ENCODE measurements at regions not wholly inside any gene's neighbourhood (a gene's known extent, or its start where the extent isn't known, plus 50 kb on each side); places are given as distances from the start of the nearest gene placed in this dataset.

GRCh38 chr2:187008111-187008510 is 159.1 kb upstream of the ZSWIM2 start:
- no peak for TF ChIP-seq CTCF (IDR thresholded peaks at IDR 0.05; ENCODE audit: control insufficient read depth, insufficient read depth, low read depth, low read length, missing control alignments)
- DNase-seq (ENCODE audit: low read depth), result no peak
- no peak overlapping the region for H3K4me3 ChIP-seq (ENCODE audit: control insufficient read depth, low read depth, low read length)

GRCh38 chr2:187003611-187004010 is 154.6 kb upstream of the ZSWIM2 start:
- H3K4me3 ChIP-seq (ENCODE audit: control insufficient read depth, low read depth, low read length), result no peak overlapping the region
- no peak for DNase-seq (ENCODE audit: low read depth)
- TF ChIP-seq CTCF (IDR thresholded peaks at IDR 0.05; ENCODE audit: control insufficient read depth, insufficient read depth, low read depth, low read length, missing control alignments), result no peak

- no peak overlapping the region for H3K4me3 ChIP-seq (ENCODE audit: control insufficient read depth, low read depth, low read length)
- no peak for DNase-seq (ENCODE audit: low read depth)
- TF ChIP-seq CTCF (IDR thresholded peaks at IDR 0.05; ENCODE audit: control insufficient read depth, insufficient read depth, low read depth, low read length, missing control alignments), result no peak
These were observed 154.1 kb upstream of the ZSWIM2 start for GRCh38 chr2:187003038-187003554.

- H3K4me3 ChIP-seq (ENCODE audit: control insufficient read depth, low read depth, low read length), result no peak overlapping the region
- no peak for DNase-seq (ENCODE audit: low read depth)
- no peak for TF ChIP-seq CTCF (IDR thresholded peaks at IDR 0.05; ENCODE audit: control insufficient read depth, insufficient read depth, low read depth, low read length, missing control alignments)
These were observed 153.3 kb upstream of the ZSWIM2 start for GRCh38 chr2:187002242-187002641.

- no peak for DNase-seq (ENCODE audit: low read depth)
- TF ChIP-seq CTCF (IDR thresholded peaks at IDR 0.05; ENCODE audit: control insufficient read depth, insufficient read depth, low read depth, low read length, missing control alignments), result no peak
These were observed 152.3 kb upstream of the ZSWIM2 start for GRCh38 chr2:187001248-187001647.

GRCh38 chr2:186995092-186995491 is 146.1 kb upstream of the ZSWIM2 start:
- TF ChIP-seq CTCF (IDR thresholded peaks at IDR 0.05; ENCODE audit: control insufficient read depth, insufficient read depth, low read depth, low read length, missing control alignments), result no peak
- no peak for DNase-seq (ENCODE audit: low read depth)
- H3K4me3 ChIP-seq (ENCODE audit: control insufficient read depth, low read depth, low read length), result no peak overlapping the region

More at GRCh38 chr2:187001248-187001647, 152.3 kb upstream of the ZSWIM2 start:
- no peak overlapping the region for H3K4me3 ChIP-seq (ENCODE audit: control insufficient read depth, low read depth, low read length)

GRCh38 chr2:186992597-186992996 is 143.6 kb upstream of the ZSWIM2 start:
- no peak for TF ChIP-seq CTCF (IDR thresholded peaks at IDR 0.05; ENCODE audit: control insufficient read depth, insufficient read depth, low read depth, low read length, missing control alignments)
- DNase-seq (ENCODE audit: low read depth), result no peak

More at GRCh38 chr2:186992597-186992996, 143.6 kb upstream of the ZSWIM2 start:
- H3K4me3 ChIP-seq (ENCODE audit: control insufficient read depth, low read depth, low read length), result no peak overlapping the region
